SKM-1 (cell line): ENCODE measurements at regions not wholly inside any gene's neighbourhood (a gene's known extent, or its start where the extent isn't known, plus 50 kb on each side); places are given as distances from the start of the nearest gene placed in this dataset.

Source experiments
- DNase-seq: peaks from one replicate; lab custom pipeline; 2025; ENCODE audit not compliant: unreplicated experiment; lab: John Stamatoyannopoulos, UW

DNA sequence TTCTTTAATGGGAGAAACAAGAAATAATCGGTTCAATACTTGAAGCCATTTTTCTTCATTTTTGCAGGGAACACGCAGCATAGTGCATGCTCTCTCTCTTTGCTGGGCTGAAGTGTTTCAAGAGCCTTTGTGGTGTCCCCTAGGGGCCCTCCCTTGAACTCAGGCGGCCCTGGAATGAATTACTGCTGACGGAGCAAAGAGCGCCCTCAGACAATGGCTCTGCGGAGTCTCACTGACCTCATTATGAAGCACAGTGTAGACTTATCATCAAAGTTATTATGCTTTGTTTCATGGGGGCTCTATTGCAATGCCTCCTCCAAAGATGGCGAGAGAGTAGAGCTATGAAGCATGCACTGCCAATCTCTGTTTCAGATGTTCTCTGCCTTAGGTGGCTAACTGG, 64.8 kb upstream of the ADCY2 start:
- DNase-seq: no peak
